HepG2 (cell line): ENCODE measurements at regions not wholly inside any gene's neighbourhood (a gene's known extent, or its start where the extent isn't known, plus 50 kb on each side); places are given as distances from the start of the nearest gene placed in this dataset.

Source experiments
- ATAC-seq: fragments of 200-7000 bp; cut with Tn5 transposase; 3 replicates; pipeline ENCODE4 v1.9.1; 2020; ENCODE audit warnings: mild to moderate bottlenecking, moderate library complexity
- BruUV-seq: library from RNA; stranded (reverse); fragments of 400-500 nt; replicated peaks from 2 replicates; lab custom pipeline; 2021; lab: Mats Ljungman, UMichigan
- CTCF ChIA-PET: fragments of 300-600 bp; formaldehyde crosslinking; extraction: SDS; loops from one replicate; lab custom pipeline; 2021; ENCODE audit warnings: low total read pairs, inconsistent platforms, low intra/inter-chr PET ratio; lab: Yijun Ruan, JAX
- POLR2A ChIA-PET: fragments of 350-600 bp; sonication (Branson Sonifier 250); formaldehyde crosslinking; loops from one replicate; lab custom pipeline; 2020; ENCODE audit warnings: antibody characterized with exemption, inconsistent platforms; lab: Yijun Ruan, JAX
- DNase-seq: peaks from one replicate; pipeline ENCODE4 v3.0.0-alpha.2; 2015; ENCODE audit warnings: low spot score
- FAIRE-seq: peaks from 3 replicates; lab custom pipeline; 2011; peaks lifted over from hg19 to GRCh38; lab: Jason Lieb, UNC
- H2AFZ ChIP-seq: one replicate; pipeline ENCODE4 v1.6.1; 2011; ENCODE audit warnings: low read length, inconsistent platforms
- H3K27ac ChIP-seq: fragments of 300-600 bp; 3 replicates; pipeline ENCODE4 v1.8.0; 2011; ENCODE audit warnings: mixed run types, mild to moderate bottlenecking, mixed read lengths, low read length, inconsistent platforms; ENCODE audit not compliant: insufficient read depth; ENCODE audit errors: extremely low read length
- H3K27me3 ChIP-seq, 2 experiments: fragments of 200-600 bp in 1 of 2; 2 replicates in 1 of 2; 3 replicates in 1 of 2; pipeline versions ENCODE4 v1.6.0 to v1.8.0; 2011; ENCODE audit warnings: low read length in 2 of 2, mild to moderate bottlenecking in 2 of 2, moderate library complexity in 2 of 2, inconsistent platforms in 1 of 2; ENCODE audit not compliant: insufficient read depth in 2 of 2, control insufficient read depth in 1 of 2
- H3K36me3 ChIP-seq, 2 experiments: fragments of 200-600 bp in 1 of 2; replicated peaks in 1 of 2; 2 replicates in 1 of 2; 3 replicates in 1 of 2; pipeline versions ENCODE4 v1.5.1 to v1.8.0; 2011; ENCODE audit warnings: low read length in 2 of 2, inconsistent platforms in 1 of 2; ENCODE audit not compliant: insufficient read depth in 2 of 2, control insufficient read depth in 1 of 2
- H3K4me1 ChIP-seq: 2 replicates; pipeline ENCODE4 v1.5.1; 2012; ENCODE audit warnings: low read length, inconsistent platforms; ENCODE audit not compliant: insufficient read depth
- H3K4me2 ChIP-seq: 2 replicates; pipeline ENCODE4 v1.6.0; 2011; ENCODE audit warnings: low read depth, low read length, inconsistent platforms
- H3K4me3 ChIP-seq, 3 experiments: fragments of 200-600 bp in 1 of 3; sonication (generic), shearing (Covaris generic) in 1 of 3; replicated peaks in 1 of 3; 2 replicates each; pipeline ENCODE4 v1.5.1; 2011 to 2016; ENCODE audit warnings: low read length in 3 of 3, inconsistent platforms in 2 of 3, low read depth in 2 of 3, mild to moderate bottlenecking in 2 of 3, control low read depth in 1 of 3, mixed read lengths in 1 of 3; ENCODE audit not compliant: insufficient read depth in 1 of 3
- H3K79me2 ChIP-seq: one replicate; pipeline ENCODE4 v1.6.1; 2011; ENCODE audit warnings: low read length, inconsistent platforms; ENCODE audit not compliant: insufficient read depth
- H3K9ac ChIP-seq: 2 replicates; pipeline ENCODE4 v1.6.0; 2011; ENCODE audit warnings: mild to moderate bottlenecking, low read depth, low read length, inconsistent platforms; ENCODE audit not compliant: insufficient read depth
- H3K9me3 ChIP-seq: 2 replicates; pipeline ENCODE4 v1.5.1; 2012; ENCODE audit warnings: mild to moderate bottlenecking, low read length
- H4K20me1 ChIP-seq: 2 replicates; pipeline ENCODE4 v1.6.0; 2011; ENCODE audit warnings: inconsistent platforms, mild to moderate bottlenecking, low read length, moderate library complexity; ENCODE audit not compliant: insufficient read depth
- ISX ChIP-seq: sonication (generic); formaldehyde crosslinking; conservative IDR thresholded peaks from 2 replicates; pipeline ENCODE4 v1.5.0; 2020; ENCODE audit warnings: missing genetic modification reagents
- MAFG ChIP-seq: sonication (generic); formaldehyde crosslinking; IDR thresholded peaks from 2 replicates; pipeline ENCODE4 v1.5.1; 2020; ENCODE audit warnings: mild to moderate bottlenecking, missing genetic modification reagents
- NFE2 ChIP-seq: sonication (generic); formaldehyde crosslinking; IDR thresholded peaks from 2 replicates; pipeline ENCODE4 v1.4.0; 2020; ENCODE audit warnings: missing genetic modification reagents
- NR2F2 ChIP-seq: IDR thresholded peaks from 2 replicates; pipeline ENCODE4 v1.6.1; 2012; ENCODE audit warnings: low read depth, inconsistent platforms, borderline replicate concordance
- PCBP2 ChIP-seq: fragments of 200-400 bp; formaldehyde crosslinking; optimal IDR thresholded peaks from 2 replicates; pipeline ENCODE3; 2018; ENCODE audit warnings: low read length, low read depth; ENCODE audit not compliant: poor library complexity, severe bottlenecking
- SAFB2 ChIP-seq: sonication (generic); formaldehyde crosslinking; IDR thresholded peaks from 2 replicates; pipeline ENCODE4 v1.5.1; 2020; ENCODE audit warnings: missing genetic modification reagents, low read depth, mild to moderate bottlenecking, borderline replicate concordance
- SIX4 ChIP-seq: sonication (generic); formaldehyde crosslinking; IDR thresholded peaks from 2 replicates; pipeline ENCODE4 v1.4.0; 2020; ENCODE audit warnings: missing genetic modification reagents
- TCF12 ChIP-seq, 2 experiments: fragments of 450-650 bp in 1 of 2; sonication (generic) in 1 of 2; formaldehyde crosslinking in 1 of 2; IDR thresholded peaks; 2 replicates each; pipeline versions ENCODE4 v1.6.1 to v1.8.0; 2017 to 2022; ENCODE audit warnings: antibody characterized with exemption in 1 of 2, mild to moderate bottlenecking in 1 of 2, missing genetic modification reagents in 1 of 2, moderate library complexity in 1 of 2
- TFDP1 ChIP-seq: IDR thresholded peaks from 2 replicates; pipeline ENCODE4 v1.6.1; 2016; ENCODE audit warnings: missing compliant biosample characterization, missing genetic modification reagents, borderline replicate concordance
- ZNF205 ChIP-seq: IDR thresholded peaks from 2 replicates; pipeline ENCODE4 v1.6.1; 2018; ENCODE audit warnings: missing biosample characterization, missing genetic modification reagents
- ZNF496 ChIP-seq: sonication (generic); formaldehyde crosslinking; IDR thresholded peaks from 2 replicates; pipeline ENCODE4 v1.8.1; 2023; ENCODE audit warnings: mild to moderate bottlenecking, moderate library complexity, missing genetic modification reagents; ENCODE audit not compliant: insufficient replicate concordance
- ZNF564 ChIP-seq: sonication (generic); formaldehyde crosslinking; IDR thresholded peaks from 2 replicates; pipeline ENCODE4 v1.8.1; 2023; ENCODE audit warnings: mild to moderate bottlenecking, missing genetic modification reagents
- ZNF646 ChIP-seq: sonication (generic); formaldehyde crosslinking; IDR thresholded peaks from 2 replicates; pipeline ENCODE4 v1.9.0; 2021; ENCODE audit warnings: mild to moderate bottlenecking, missing genetic modification reagents
- ZNF766 ChIP-seq: sonication (generic); formaldehyde crosslinking; IDR thresholded peaks from 2 replicates; pipeline ENCODE4 v1.5.0; 2020; ENCODE audit warnings: missing genetic modification reagents, borderline replicate concordance
- WGBS: methylation state at CpG from one replicate; pipeline ENCODE4 v1.1.6; 2017; ENCODE audit warnings: low lambda C conversion rate; 5-methylcytosine and 5-hydroxymethylcytosine counted together
- in situ Hi-C: cut with HindIII; loops from 2 replicates; pipeline ENCODE4 v1.10.0; 2017; ENCODE audit warnings: low pct_unique_long_range_greater_than_20kb; ENCODE audit not compliant: extremely low pct_ligation_motif_present
- intact Hi-C: fragments of 100-400 bp; cut with micrococcal nuclease; formaldehyde crosslinking; loops from one replicate; pipeline ENCODE4 v1.10.0; 2022; ENCODE audit not compliant: unreplicated experiment

DNA sequence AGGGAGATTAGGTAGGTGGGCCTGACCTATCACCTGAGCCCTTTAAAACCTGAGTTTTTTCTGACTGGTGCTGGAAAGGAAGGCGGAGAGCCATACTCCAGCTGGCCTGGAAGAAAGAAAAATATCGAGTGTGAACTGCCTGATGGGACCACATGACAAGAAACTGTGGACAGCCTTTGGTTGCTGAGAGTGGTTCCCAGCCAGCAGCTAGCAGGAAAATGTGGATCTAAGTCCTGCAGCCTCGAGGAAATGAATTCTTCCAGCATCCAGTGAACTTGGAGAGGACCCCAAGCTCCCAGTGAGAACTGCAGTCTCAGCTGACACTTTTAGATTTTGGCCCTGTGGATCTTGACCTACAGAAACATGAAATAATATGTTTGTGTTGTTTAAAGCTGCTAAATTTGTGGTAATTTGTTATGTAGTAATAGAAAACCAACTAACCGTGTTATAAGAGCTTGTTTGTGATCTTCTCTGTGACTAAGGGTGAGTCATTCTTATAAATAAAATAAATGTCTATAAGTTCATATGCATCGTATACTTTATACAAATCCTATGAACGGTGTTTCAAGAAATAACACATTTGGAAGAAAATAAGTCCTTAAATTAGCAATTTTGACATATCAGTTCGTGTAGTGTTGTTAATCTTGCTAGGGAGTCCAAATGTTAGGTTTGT is 359.6 kb downstream of the BMP4 start:
- POLR2A ChIA-PET, result no interaction called here
- in situ Hi-C loops, result no loop called here
- BruUV-seq, result no TSS peak
- Histone ChIP-seq H4K20me1 (no peaks in the 10 kb centered on the region), H2AFZ (no peak overlapping the region), H3K4me2 (no peak overlapping the region), H3K4me1 (peaks cover 20% of the 10 kb centered on the region), H3K79me2 (no peaks in the 10 kb centered on the region), H3K9me3 (no peaks in the 10 kb centered on the region), H3K27me3 (no peaks in the 10 kb centered on the region), H3K9ac (no peak overlapping the region), H3K4me3 (no peak overlapping the region), H3K27ac (no peak overlapping the region), H3K36me3 (peaks cover 0 to 2% of the 10 kb centered on the region in 2 experiments; a peak in 1 of 5 replicates)
- intact Hi-C loops, result no loop called here
- TF ChIP-seq SAFB2 (CRISPR knock-in tag), result no peak
- TF ChIP-seq ZNF766 (CRISPR knock-in tag), result no peak
- TF ChIP-seq PCBP2, result no peak
- no peak for TF ChIP-seq ZNF205
- TF ChIP-seq TFDP1 (CRISPR knock-in tag), result no peak
- no peak for TF ChIP-seq MAFG (CRISPR knock-in tag)
- TF ChIP-seq SIX4, result no peak
- no peak for TF ChIP-seq ZNF496 (CRISPR knock-in tag)
- no peak for TF ChIP-seq ISX
- TF ChIP-seq ZNF646 (CRISPR knock-in tag), result no peak
- no peak for TF ChIP-seq TCF12 (IDR thresholded peaks at IDR 0.05)
- TF ChIP-seq TCF12 (CRISPR knock-in tag; IDR thresholded peaks at IDR 0.05), result no peak
- no peak for TF ChIP-seq NFE2
- no peak for TF ChIP-seq ZNF564 (CRISPR knock-in tag)
- no peak for TF ChIP-seq NR2F2
- FAIRE-seq (no peak), DNase-seq (no peak), ATAC-seq (no peak)
- CTCF ChIA-PET, result no interaction called here
- WGBS, result 94% methylated on average over 7 of the region's 7 CpGs
